H4 (cell line): ENCODE measurements at regions not wholly inside any gene's neighbourhood (a gene's known extent, or its start where the extent isn't known, plus 50 kb on each side); places are given as distances from the start of the nearest gene placed in this dataset.

Experiments
- DNase-seq: peaks from one replicate; pipeline ENCODE4 v3.0.0-alpha.2; 2015; ENCODE audit warnings: low spot score

- DNase-seq: no peak
These were observed 354.3 kb upstream of the CTNND2 start for GRCh38 chr5:12258549-12258948.

GRCh38 chr5:12250454-12250853, 346.2 kb upstream of the CTNND2 start:
- DNase-seq: no peak

- DNase-seq: no peak
These were observed 344.6 kb upstream of the CTNND2 start for GRCh38 chr5:12248831-12249230.

GRCh38 chr5:12246036-12246435, 341.8 kb upstream of the CTNND2 start:
- no peak for DNase-seq

GRCh38 chr5:12245429-12245828, 341.2 kb upstream of the CTNND2 start:
- no peak for DNase-seq

GRCh38 chr5:12242950-12243888, 339.0 kb upstream of the CTNND2 start:
- DNase-seq: no peak

GRCh38 chr5:12237837-12238575, 333.8 kb upstream of the CTNND2 start:
- no peak for DNase-seq

GRCh38 chr5:12230659-12231058, 326.4 kb upstream of the CTNND2 start:
- no peak for DNase-seq

GRCh38 chr5:12217039-12217438, 312.8 kb upstream of the CTNND2 start:
- DNase-seq: no peak

GRCh38 chr5:12214267-12215015, 310.2 kb upstream of the CTNND2 start:
- DNase-seq: peak; percentile 23

GRCh38 chr5:12208366-12209100, 304.3 kb upstream of the CTNND2 start:
- DNase-seq: no peak

- DNase-seq: peak; percentile 12
These were observed 300.5 kb upstream of the CTNND2 start for GRCh38 chr5:12204761-12205160.

- DNase-seq: no peak
These were observed 289.3 kb upstream of the CTNND2 start for GRCh38 chr5:12193536-12193935.

GRCh38 chr5:12183003-12183402, 278.8 kb upstream of the CTNND2 start:
- no peak for DNase-seq

- DNase-seq: no peak
These were observed 273.6 kb upstream of the CTNND2 start for GRCh38 chr5:12177851-12178250.

GRCh38 chr5:12177225-12177624, 273.0 kb upstream of the CTNND2 start:
- DNase-seq: no peak

GRCh38 chr5:12175914-12176585, 271.8 kb upstream of the CTNND2 start:
- no peak for DNase-seq

GRCh38 chr5:12174734-12175133, 270.5 kb upstream of the CTNND2 start:
- DNase-seq: no peak

GRCh38 chr5:12169536-12169935, 265.3 kb upstream of the CTNND2 start:
- DNase-seq: no peak

- DNase-seq: no peak
These were observed 258.6 kb upstream of the CTNND2 start for GRCh38 chr5:12162863-12163262.

- DNase-seq: no peak
These were observed 243.3 kb upstream of the CTNND2 start for GRCh38 chr5:12147513-12147912.
